Activated CD4-positive, alpha-beta T cell treated with anti-CD3 and anti-CD28 coated beads, Interleukin-2, amount 50 U/mL, for 1 hour (primary cell): ENCODE measurements at regions not wholly inside any gene's neighbourhood (a gene's known extent, or its start where the extent isn't known, plus 50 kb on each side); places are given as distances from the start of the nearest gene placed in this dataset.
"Not testable (repeated sequence)": the region's sequence is repeated elsewhere in the genome, so short reads cannot be mapped to it uniquely, and the experiment has no call there.

ENCODE experiments used
- DNase-seq: peaks from one replicate; pipeline ENCODE4 v3.0.0-alpha.2; 2020

- not testable (repeated sequence) for DNase-seq
Observed at GRCh38 chr16:72729552-72729951, 318.4 kb downstream of the ZFHX3 start.

- no peak for DNase-seq
Observed at GRCh38 chr16:72728516-72728915, 319.4 kb downstream of the ZFHX3 start.

GRCh38 chr16:72727565-72727964, 320.4 kb downstream of the ZFHX3 start:
- DNase-seq = no peak

- DNase-seq = no peak
Observed at GRCh38 chr16:72725643-72726042, 322.3 kb downstream of the ZFHX3 start.

- no peak for DNase-seq
Observed at GRCh38 chr16:72723781-72724180, 324.1 kb downstream of the ZFHX3 start.

GRCh38 chr16:72722552-72722951, 325.4 kb downstream of the ZFHX3 start:
- no peak for DNase-seq

GRCh38 chr16:72721981-72722380, 325.9 kb downstream of the ZFHX3 start:
- DNase-seq = no peak

- DNase-seq = no peak
Observed at GRCh38 chr16:72715267-72715666, 332.7 kb downstream of the ZFHX3 start.

- DNase-seq = no peak
Observed at GRCh38 chr16:72711823-72712222, 336.1 kb downstream of the ZFHX3 start.

- DNase-seq = no peak
Observed at GRCh38 chr16:72705801-72706200, 342.1 kb downstream of the ZFHX3 start.

GRCh38 chr16:72704746-72705372, 343.1 kb downstream of the ZFHX3 start:
- no peak for DNase-seq

- DNase-seq = no peak
Observed at GRCh38 chr16:72689851-72690250, 358.1 kb downstream of the ZFHX3 start.

- DNase-seq = no peak
Observed at GRCh38 chr16:72680732-72681131, 367.2 kb downstream of the ZFHX3 start.

GRCh38 chr16:72679856-72680255, 368.1 kb downstream of the ZFHX3 start:
- no peak for DNase-seq

GRCh38 chr16:72677662-72678447, 370.1 kb downstream of the ZFHX3 start:
- DNase-seq = no peak

- no peak for DNase-seq
Observed at GRCh38 chr16:72673118-72673517, 374.8 kb downstream of the ZFHX3 start.

GRCh38 chr16:72666267-72666666, 381.7 kb downstream of the ZFHX3 start:
- DNase-seq = no peak

GRCh38 chr16:72665701-72666100, 382.2 kb downstream of the ZFHX3 start:
- no peak for DNase-seq

GRCh38 chr16:72664509-72665408, 383.2 kb downstream of the ZFHX3 start:
- DNase-seq = peak; percentile 91

GRCh38 chr16:72664056-72664508, 383.8 kb downstream of the ZFHX3 start:
- no peak for DNase-seq

- no peak for DNase-seq
Observed at GRCh38 chr16:72658888-72659717, 388.8 kb downstream of the ZFHX3 start.

GRCh38 chr16:72657791-72658190, 390.1 kb downstream of the ZFHX3 start:
- no peak for DNase-seq
